Stomach (tissue), 8 donors: ENCODE measurements at regions not wholly inside any gene's neighbourhood (a gene's known extent, or its start where the extent isn't known, plus 50 kb on each side); places are given as distances from the start of the nearest gene placed in this dataset.

Experiments
- DNase-seq, 2 donors: peaks; one replicate each; pipeline versions ENCODE4 v3.0.0 to v3.0.0-alpha.2; 2013 to 2019
- H3K27ac ChIP-seq, 5 donors: fragments of 200-600 bp in 4 of 5; sonication (generic) in 4 of 5; one replicate each; pipeline ENCODE4 v1.5.1; 2013 to 2019; ENCODE audit warnings: mild to moderate bottlenecking in 1 of 5, moderate library complexity in 1 of 5
- H3K27me3 ChIP-seq, 3 donors: fragments of 200-600 bp; sonication (generic); one replicate each; pipeline ENCODE4 v1.5.1; 2017 to 2019; ENCODE audit warnings: mixed run types in 1 of 3
- H3K36me3 ChIP-seq, 4 donors: fragments of 200-600 bp; sonication (generic); 1 replicate in 3 of 4; 2 replicates in 1 of 4; pipeline ENCODE4 v1.5.1; 2016 to 2019
- H3K4me1 ChIP-seq, 4 donors: fragments of 200-600 bp; sonication (generic); one replicate each; pipeline ENCODE4 v1.5.1; 2016 to 2019
- H3K4me3 ChIP-seq, 4 donors: fragments of 200-600 bp; sonication (generic) in 3 of 4; one replicate each; pipeline ENCODE4 v1.5.1; 2016 to 2019; ENCODE audit warnings: mild to moderate bottlenecking in 1 of 4
- H3K9me3 ChIP-seq, 4 donors: fragments of 200-600 bp; sonication (generic); one replicate each; pipeline ENCODE4 v1.5.1; 2016 to 2019
- CTCF ChIP-seq, 7 experiments: fragments of 450-650 bp in 4 of 7; fragments of 200-600 bp in 3 of 7; sonication (generic) in 3 of 7; IDR thresholded peaks; one replicate each; pipeline ENCODE4 v1.5.1; 2016 to 2019; ENCODE audit warnings: antibody characterized with exemption in 7 of 7, control low read depth in 2 of 7, mild to moderate bottlenecking in 1 of 7
- EP300 ChIP-seq: sonication (generic); formaldehyde crosslinking; IDR thresholded peaks from one replicate; pipeline ENCODE4 v1.6.1; 2017; ENCODE audit warnings: antibody characterized with exemption
- POLR2A ChIP-seq, 4 donors: fragments of 450-650 bp; IDR thresholded peaks; one replicate each; pipeline ENCODE4 v1.6.1; 2016; ENCODE audit warnings: antibody characterized with exemption in 4 of 4, control low read depth in 2 of 4, mild to moderate bottlenecking in 1 of 4, moderate library complexity in 1 of 4
- POLR2AphosphoS5 ChIP-seq, 3 donors: sonication (generic); formaldehyde crosslinking; IDR thresholded peaks; one replicate each; pipeline ENCODE4 v1.6.1; 2016; ENCODE audit warnings: antibody characterized with exemption in 3 of 3
- WGBS, 5 donors: extraction: QIAGEN DNeasy Blood & Tissue Kit in 3 of 5; methylation state at CpG; one replicate each; pipeline versions ENCODE4 v1.1.5 to v1.1.7; 2013 to 2018; 5-methylcytosine and 5-hydroxymethylcytosine counted together
- intact Hi-C: fragments of 100-400 bp; cut with DNase I; formaldehyde crosslinking; loops from one replicate; pipeline ENCODE4 v1.15.1; 2023; ENCODE audit warnings: low total_unique reads
- donor health status: healthy with polysubstance abuse.
- donor health status: Bipolar disorder and iron deficiency.
- donor health status: healthy.

DNA sequence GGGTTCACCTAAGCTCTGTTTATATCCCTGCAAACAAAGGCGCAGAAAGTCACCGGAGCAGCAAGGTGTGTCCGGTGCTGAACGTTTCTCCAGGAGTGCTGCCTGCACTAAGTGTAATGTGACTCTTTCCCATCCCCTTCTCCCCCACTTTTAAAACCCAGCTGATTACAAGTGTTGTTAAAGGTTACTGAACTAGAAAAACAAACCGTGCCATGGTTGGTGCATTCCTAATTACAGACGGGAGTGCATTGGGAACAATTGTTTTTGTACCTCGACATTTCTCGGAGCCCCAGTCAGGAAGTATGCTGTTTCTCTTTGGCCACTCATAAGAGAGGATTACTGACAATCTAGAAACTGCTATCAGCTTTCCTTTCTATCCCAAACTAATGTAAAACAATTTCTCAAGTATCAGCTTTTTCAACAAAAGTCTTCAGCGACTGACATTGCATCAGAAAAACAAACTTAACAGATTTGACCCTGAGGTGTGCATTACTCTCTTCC lies 441.0 kb upstream of the SALL1 start:
- H3K27me3 ChIP-seq = no peaks in the 10 kb centered on the region
- peak overlapping the region in 1 of 4 donors; percentile 13 for H3K4me3 ChIP-seq
- TF ChIP-seq EP300 (no peak), POLR2AphosphoS5 (IDR thresholded peaks at IDR 0.05) (no peak), POLR2A (IDR thresholded peaks at IDR 0.05) (no peak), CTCF (IDR thresholded peaks at IDR 0.05) (no peak)
- H3K9me3 ChIP-seq = no peaks in the 10 kb centered on the region
- intact Hi-C loops = no loop called here
- peak in 1 of 2 donors; percentile 54 for DNase-seq
- 6 to 15% (median 7%) methylated on average over 9 of the region's 9 CpGs for WGBS, 5 donors
- H3K36me3 ChIP-seq = no peaks in the 10 kb centered on the region
- H3K4me1 ChIP-seq = peaks cover 0 to 8% (median 3%) of the 10 kb centered on the region in 4 donors
- H3K27ac ChIP-seq = no peak overlapping the region

- Histone ChIP-seq H3K27ac (no peak overlapping the region), H3K27me3 (no peaks in the 10 kb centered on the region), H3K4me1 (peaks cover 0 to 8% (median 3%) of the 10 kb centered on the region in 4 donors), H3K4me3 (peak overlapping the region in 1 of 4 donors; percentile 13), H3K9me3 (no peaks in the 10 kb centered on the region), H3K36me3 (no peaks in the 10 kb centered on the region)
- WGBS, 5 donors = 10 to 28% (median 16%) methylated on average over 2 of the region's 2 CpGs
- intact Hi-C loops = no loop called here
- no peak for DNase-seq
- no peak for TF ChIP-seq EP300
- no peak for TF ChIP-seq POLR2AphosphoS5 (IDR thresholded peaks at IDR 0.05)
- no peak for TF ChIP-seq POLR2A (IDR thresholded peaks at IDR 0.05)
- no peak for TF ChIP-seq CTCF (IDR thresholded peaks at IDR 0.05)
Measured at GRCh38 chr16:51591480-51591879, 440.4 kb upstream of the SALL1 start.

DNA sequence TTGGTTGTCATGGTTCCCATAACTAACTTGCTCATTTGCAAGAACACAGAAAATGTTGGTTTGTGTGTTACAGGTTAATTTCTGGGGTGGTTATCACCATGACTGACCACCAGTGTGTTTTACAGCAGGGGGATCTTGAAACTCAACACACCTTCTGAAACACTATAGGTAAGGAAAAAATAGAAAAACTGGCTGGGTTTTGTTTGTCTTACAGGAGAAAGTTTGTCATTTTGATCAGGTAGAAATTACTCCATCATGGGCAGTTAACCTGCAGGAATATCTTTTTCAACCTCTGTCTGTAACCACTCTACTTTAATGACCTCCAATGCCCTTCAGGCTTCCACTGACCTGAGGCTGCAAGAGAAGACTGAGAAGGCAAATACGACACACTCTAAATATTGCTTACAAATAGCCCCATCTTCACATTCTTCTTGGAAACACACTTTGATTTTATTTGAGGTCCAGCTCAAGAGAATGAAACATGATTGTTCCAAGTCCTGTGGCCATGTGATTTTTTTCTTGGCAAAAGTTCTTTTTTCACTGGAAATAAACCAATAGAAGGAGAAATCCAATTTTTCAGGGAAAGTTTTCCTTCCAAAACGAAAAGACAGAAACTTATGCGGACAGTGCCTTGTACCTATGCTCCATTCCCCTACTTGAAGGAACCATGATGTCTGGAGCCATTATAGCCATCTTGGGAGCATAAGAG lies 428.7 kb upstream of the SALL1 start:
- no peak for TF ChIP-seq EP300
- no peak for TF ChIP-seq POLR2AphosphoS5 (IDR thresholded peaks at IDR 0.05)
- TF ChIP-seq CTCF (IDR thresholded peaks at IDR 0.05) = no peak
- TF ChIP-seq POLR2A (IDR thresholded peaks at IDR 0.05) = no peak
- DNase-seq = no peak
- intact Hi-C loops = no loop called here

GRCh38 chr16:51577621-51578303 lies 426.7 kb upstream of the SALL1 start:
- peak in 1 of 2 donors; percentile 21 for DNase-seq
- Histone ChIP-seq H3K27me3 (peaks cover 0 to 3% (median 0%) of the 10 kb centered on the region in 3 donors), H3K9me3 (no peaks in the 10 kb centered on the region), H3K27ac (no peak overlapping the region), H3K36me3 (no peaks in the 10 kb centered on the region), H3K4me3 (no peak overlapping the region), H3K4me1 (no peaks in the 10 kb centered on the region)
- TF ChIP-seq POLR2AphosphoS5 (IDR thresholded peaks at IDR 0.05) = no peak
- TF ChIP-seq POLR2A (IDR thresholded peaks at IDR 0.05) = no peak
- TF ChIP-seq CTCF (IDR thresholded peaks at IDR 0.05) = no peak
- no peak for TF ChIP-seq EP300
- WGBS, 5 donors = 21 to 39% (median 23%) methylated on average over 8 of the region's 8 CpGs
- intact Hi-C loops = no loop called here

More for the DNA sequence above, 428.7 kb upstream of the SALL1 start:
- Histone ChIP-seq H3K4me3 (no peak overlapping the region), H3K4me1 (no peaks in the 10 kb centered on the region), H3K36me3 (no peaks in the 10 kb centered on the region), H3K27me3 (no peaks in the 10 kb centered on the region), H3K27ac (no peak overlapping the region), H3K9me3 (no peaks in the 10 kb centered on the region)
- WGBS, 5 donors = 78 to 87% (median 82%) methylated on average over 3 of the region's 3 CpGs
